Endothelial cell of umbilical vein (primary cell): ENCODE measurements at regions not wholly inside any gene's neighbourhood (a gene's known extent, or its start where the extent isn't known, plus 50 kb on each side); places are given as distances from the start of the nearest gene placed in this dataset.

Source experiments
- BruUV-seq: library from RNA; stranded (reverse); fragments of 400-500 nt; replicated peaks from 2 replicates; lab custom pipeline; 2021; lab: Mats Ljungman, UMichigan
- CTCF ChIA-PET: fragments of 300-600, 350-600 bp; sonication (Branson Sonifier 250); formaldehyde crosslinking; loops from one replicate; lab custom pipeline; 2021; ENCODE audit warnings: antibody characterized with exemption, inconsistent platforms; lab: Charles Lee
- POLR2A ChIA-PET: fragments of 300-600, 350-600 bp; sonication (Branson Sonifier 250); formaldehyde crosslinking; loops from one replicate; lab custom pipeline; 2021; ENCODE audit warnings: antibody characterized with exemption, inconsistent platforms; lab: Charles Lee
- DNase-seq: peaks from one replicate; pipeline ENCODE4 v3.0.0-alpha.2; 2011; ENCODE audit warnings: low read depth, low spot score
- FAIRE-seq: peaks from 2 replicates; lab custom pipeline; 2011; peaks lifted over from hg19 to GRCh38; lab: Jason Lieb, UNC
- H2AFZ ChIP-seq: 2 replicates; pipeline ENCODE4 v1.6.0; 2012; ENCODE audit warnings: low read depth, low read length, control low read depth, inconsistent platforms
- H3K27ac ChIP-seq: 2 replicates; pipeline ENCODE4 v1.5.1; 2011; ENCODE audit warnings: low read depth, mild to moderate bottlenecking, control low read depth, low read length, moderate library complexity; ENCODE audit not compliant: insufficient read depth
- H3K27me3 ChIP-seq, 2 experiments: 2 replicates each; pipeline versions ENCODE4 v1.6.0 to v1.6.1; 2011; ENCODE audit warnings: low read length in 2 of 2, mixed read lengths in 1 of 2; ENCODE audit not compliant: control insufficient read depth in 2 of 2, insufficient read depth in 2 of 2
- H3K36me3 ChIP-seq, 2 experiments: 2 replicates in 1 of 2; 3 replicates in 1 of 2; pipeline ENCODE4 v1.5.1; 2011; ENCODE audit warnings: low read length in 2 of 2, mild to moderate bottlenecking in 1 of 2, moderate library complexity in 1 of 2; ENCODE audit not compliant: control insufficient read depth in 2 of 2, insufficient read depth in 2 of 2; ENCODE audit errors: extremely low read depth in 1 of 2
- H3K4me1 ChIP-seq: 3 replicates; pipeline ENCODE4 v1.5.1; 2011; ENCODE audit warnings: mild to moderate bottlenecking, low read length; ENCODE audit not compliant: control insufficient read depth, insufficient read depth; ENCODE audit errors: extremely low read depth
- H3K4me2 ChIP-seq: 2 replicates; pipeline ENCODE4 v1.6.1; 2011; ENCODE audit warnings: low read length, control low read depth, mixed read lengths; ENCODE audit not compliant: insufficient read depth
- H3K4me3 ChIP-seq, 3 experiments: fragments of 200-600 bp in 1 of 3; sonication (generic), shearing (Covaris generic) in 1 of 3; replicated peaks in 1 of 3; 2 replicates each; pipeline ENCODE4 v1.5.1; 2011 to 2016; ENCODE audit warnings: control low read depth in 3 of 3, low read length in 3 of 3, mild to moderate bottlenecking in 2 of 3, inconsistent platforms in 1 of 3, low read depth in 1 of 3, moderate library complexity in 1 of 3; ENCODE audit not compliant: insufficient read depth in 1 of 3
- H3K79me2 ChIP-seq: 2 replicates; pipeline ENCODE4 v1.6.0; 2012; ENCODE audit warnings: low read length, inconsistent platforms; ENCODE audit not compliant: control insufficient read depth, insufficient read depth
- H3K9ac ChIP-seq: replicated peaks from 2 replicates; pipeline ENCODE3; 2011; ENCODE audit warnings: low read length, control low read depth; ENCODE audit not compliant: insufficient read depth; ENCODE audit errors: extremely low read depth
- H3K9me1 ChIP-seq: replicated peaks from 3 replicates; pipeline ENCODE4 v1.6.0; 2011; ENCODE audit warnings: mild to moderate bottlenecking, low read length; ENCODE audit not compliant: control insufficient read depth, insufficient read depth; ENCODE audit errors: extremely low read depth
- H3K9me3 ChIP-seq: replicated peaks from 2 replicates; pipeline ENCODE4 v1.5.1; 2012; ENCODE audit warnings: low read length, inconsistent platforms; ENCODE audit not compliant: control insufficient read depth, insufficient read depth
- H4K20me1 ChIP-seq: replicated peaks from 2 replicates; pipeline ENCODE3; 2011; ENCODE audit warnings: mild to moderate bottlenecking, low read length; ENCODE audit not compliant: control insufficient read depth, insufficient read depth; ENCODE audit errors: extremely low read depth
- EZH2 ChIP-seq: IDR thresholded peaks from 2 replicates; pipeline ENCODE4 v1.6.1; 2012; ENCODE audit warnings: borderline replicate concordance, low read depth, mild to moderate bottlenecking, moderate library complexity, low read length, inconsistent platforms; ENCODE audit not compliant: severe bottlenecking
- FOS ChIP-seq: IDR thresholded peaks from 2 replicates; pipeline ENCODE4 v1.6.1; 2011; ENCODE audit warnings: mild to moderate bottlenecking, low read length, moderate library complexity, borderline replicate concordance; ENCODE audit not compliant: insufficient read depth
- GATA2 ChIP-seq: IDR thresholded peaks from 2 replicates; pipeline ENCODE4 v1.7.0; 2011; ENCODE audit warnings: low read depth, mild to moderate bottlenecking, moderate library complexity, mixed read lengths, low read length; ENCODE audit not compliant: insufficient read length, insufficient read depth
- JUN ChIP-seq: IDR thresholded peaks from 2 replicates; pipeline ENCODE4 v1.6.1; 2011; ENCODE audit warnings: borderline replicate concordance, low read depth; ENCODE audit not compliant: insufficient read length, insufficient read depth
- MYC ChIP-seq: IDR thresholded peaks from one replicate; pipeline ENCODE4 v1.6.1; 2011; ENCODE audit warnings: mild to moderate bottlenecking, low read depth, low read length
- POLR2A ChIP-seq: IDR thresholded peaks from 2 replicates; pipeline ENCODE4 v1.6.1; 2012; ENCODE audit warnings: low read depth, mild to moderate bottlenecking, control low read depth, low read length
- POLR2AphosphoS5 ChIP-seq: IDR thresholded peaks from 2 replicates; pipeline ENCODE4 v1.6.1; 2012; ENCODE audit warnings: low read depth, mild to moderate bottlenecking, control low read depth, low read length, moderate library complexity; ENCODE audit not compliant: insufficient read depth
- dilution Hi-C: fragments of 300-500 bp; cut with MboI; formaldehyde crosslinking; loops from one replicate; pipeline ENCODE4 v1.15.0; 2019; ENCODE audit warnings: low sequenced_read_pairs; ENCODE audit not compliant: extremely low pct_ligation_motif_present
- intact Hi-C: fragments of 100-400 bp; cut with micrococcal nuclease; formaldehyde crosslinking; loops from one replicate; pipeline ENCODE4 v1.10.0; 2022
- TF ChIP-seq, protein P1 (sequence below), 2 donors: IDR thresholded peaks; 1 replicate in 1 of 2; 2 replicates in 1 of 2; pipeline ENCODE4 v1.5.1; 2011; ENCODE audit warnings: low read length in 2 of 2, mild to moderate bottlenecking in 2 of 2, moderate library complexity in 2 of 2, control low read depth in 1 of 2, inconsistent platforms in 1 of 2, low read depth in 1 of 2; ENCODE audit not compliant: insufficient read depth in 1 of 2; ENCODE audit errors: extremely low read depth in 1 of 2
- TF ChIP-seq, protein P2 (sequence below): IDR thresholded peaks from 2 replicates; pipeline ENCODE4 v1.6.1; 2011; ENCODE audit not compliant: insufficient read depth, insufficient read length

DNA sequence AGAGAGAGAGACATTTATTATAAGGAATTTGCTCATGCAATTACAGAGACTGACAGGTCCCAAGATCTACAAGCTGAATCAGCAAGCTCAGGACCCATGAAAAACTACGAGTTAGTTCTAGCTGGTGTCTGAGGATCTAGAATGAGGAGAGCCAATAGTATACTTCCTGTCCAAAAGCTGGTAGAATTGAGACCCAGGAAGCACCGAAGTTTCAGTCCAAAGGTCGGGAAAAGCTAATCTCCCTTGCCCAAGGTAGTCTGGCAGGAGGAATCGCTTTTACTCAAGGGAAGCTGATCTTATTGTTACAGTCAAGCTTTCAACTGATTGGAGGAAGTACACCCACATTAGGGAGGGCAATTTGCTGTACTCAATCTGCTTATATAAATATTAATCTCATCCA, 389.6 kb downstream of the ADCYAP1 start:
- FAIRE-seq: no peak
- CTCF ChIA-PET: no interaction called here
- POLR2A ChIA-PET: no interaction called here

DNA sequence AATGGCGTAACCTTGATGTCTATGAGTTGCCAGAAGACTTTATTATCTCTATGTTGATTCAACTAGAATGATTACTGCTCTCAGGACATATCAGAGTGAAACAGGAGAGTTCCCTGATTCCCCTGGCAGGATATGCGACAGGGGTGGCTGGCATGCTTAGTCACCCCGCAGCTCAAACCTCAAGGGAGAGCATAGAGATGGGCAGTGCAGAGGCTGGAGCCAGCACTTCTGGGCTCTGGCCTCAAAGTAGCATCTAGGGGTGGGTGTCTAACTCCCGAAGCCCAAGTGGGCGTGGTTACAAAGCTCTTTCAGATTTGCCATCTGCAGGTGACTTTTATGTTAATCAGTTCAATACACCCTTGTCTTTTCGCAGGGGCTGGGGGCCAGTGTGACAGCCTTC, 391.6 kb downstream of the ADCYAP1 start:
- no TSS peak for BruUV-seq
- Histone ChIP-seq H3K9ac (no peak overlapping the region), H3K36me3 (no peaks in the 10 kb centered on the region), H3K4me2 (no peak overlapping the region), H3K79me2 (no peaks in the 10 kb centered on the region), H2AFZ (no peak overlapping the region), H3K27ac (no peak overlapping the region), H3K4me3 (no peak overlapping the region), H4K20me1 (no peaks in the 10 kb centered on the region), H3K9me1 (no peaks in the 10 kb centered on the region), H3K4me1 (no peaks in the 10 kb centered on the region), H3K27me3 (no peaks in the 10 kb centered on the region), H3K9me3 (no peaks in the 10 kb centered on the region)
- TF ChIP-seq, protein P1, sequence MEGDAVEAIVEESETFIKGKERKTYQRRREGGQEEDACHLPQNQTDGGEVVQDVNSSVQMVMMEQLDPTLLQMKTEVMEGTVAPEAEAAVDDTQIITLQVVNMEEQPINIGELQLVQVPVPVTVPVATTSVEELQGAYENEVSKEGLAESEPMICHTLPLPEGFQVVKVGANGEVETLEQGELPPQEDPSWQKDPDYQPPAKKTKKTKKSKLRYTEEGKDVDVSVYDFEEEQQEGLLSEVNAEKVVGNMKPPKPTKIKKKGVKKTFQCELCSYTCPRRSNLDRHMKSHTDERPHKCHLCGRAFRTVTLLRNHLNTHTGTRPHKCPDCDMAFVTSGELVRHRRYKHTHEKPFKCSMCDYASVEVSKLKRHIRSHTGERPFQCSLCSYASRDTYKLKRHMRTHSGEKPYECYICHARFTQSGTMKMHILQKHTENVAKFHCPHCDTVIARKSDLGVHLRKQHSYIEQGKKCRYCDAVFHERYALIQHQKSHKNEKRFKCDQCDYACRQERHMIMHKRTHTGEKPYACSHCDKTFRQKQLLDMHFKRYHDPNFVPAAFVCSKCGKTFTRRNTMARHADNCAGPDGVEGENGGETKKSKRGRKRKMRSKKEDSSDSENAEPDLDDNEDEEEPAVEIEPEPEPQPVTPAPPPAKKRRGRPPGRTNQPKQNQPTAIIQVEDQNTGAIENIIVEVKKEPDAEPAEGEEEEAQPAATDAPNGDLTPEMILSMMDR (IDR thresholded peaks at IDR 0.05; ENCODE audit: extremely low read depth in 1 of 2, insufficient read depth in 1 of 2, low read depth in 1 of 2, low read length in 2 of 2): no peak
- TF ChIP-seq, protein P2, sequence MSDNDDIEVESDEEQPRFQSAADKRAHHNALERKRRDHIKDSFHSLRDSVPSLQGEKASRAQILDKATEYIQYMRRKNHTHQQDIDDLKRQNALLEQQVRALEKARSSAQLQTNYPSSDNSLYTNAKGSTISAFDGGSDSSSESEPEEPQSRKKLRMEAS: no peak
- TF ChIP-seq EZH2 (no peak), MYC (no peak), POLR2A (no peak), JUN (no peak), FOS (no peak), GATA2 (no peak), POLR2AphosphoS5 (no peak)
- intact Hi-C loops (no loop called here), dilution Hi-C loops (no loop called here)
- CTCF ChIA-PET: no interaction called here
- DNase-seq (no peak), FAIRE-seq (no peak)
- POLR2A ChIA-PET: no interaction called here

More for the DNA sequence above, 389.6 kb downstream of the ADCYAP1 start:
- no peaks in the 10 kb centered on the region for H3K27me3 ChIP-seq
- no peaks in the 10 kb centered on the region for H3K9me3 ChIP-seq
- no peak overlapping the region for H3K4me2 ChIP-seq
- TF ChIP-seq, protein P2: no peak
- TF ChIP-seq MYC (no peak), POLR2AphosphoS5 (no peak), EZH2 (no peak), GATA2 (no peak), FOS (no peak), POLR2A (no peak)
- no peaks in the 10 kb centered on the region for H3K36me3 ChIP-seq
- DNase-seq: no peak
- no peaks in the 10 kb centered on the region for H4K20me1 ChIP-seq
- BruUV-seq: no TSS peak
- H3K4me1 ChIP-seq: no peaks in the 10 kb centered on the region
- H3K4me3 ChIP-seq: no peak overlapping the region
- no peaks in the 10 kb centered on the region for H3K79me2 ChIP-seq
- H3K9me1 ChIP-seq: no peaks in the 10 kb centered on the region
- H2AFZ ChIP-seq: no peak overlapping the region
- dilution Hi-C loops (no loop called here), intact Hi-C loops (no loop called here)
- H3K9ac ChIP-seq: no peak overlapping the region
- H3K27ac ChIP-seq: no peak overlapping the region
